ENCODE measurements at regions not wholly inside any gene's neighbourhood (a gene's known extent, or its start where the extent isn't known, plus 50 kb on each side); places are given as distances from the start of the nearest gene placed in this dataset.

GRCh38 chr3:174618368-174619080 lies 240.6 kb upstream of the NAALADL2 start:
- H3K36me3 ChIP-seq (ENCODE audit: insufficient read depth, low read length), result no peaks in the 10 kb centered on the region
- no CpG with 5 or more reads among the region's 1 CpG for WGBS
- no peaks in the 10 kb centered on the region for H3K4me1 ChIP-seq (ENCODE audit: insufficient read depth, low read length)

GRCh38 chr3:174619239-174619638 lies 239.9 kb upstream of the NAALADL2 start:
- Histone ChIP-seq H3K27ac (ENCODE audit: low read depth, low read length) (no peak overlapping the region), H3K9ac (ENCODE audit: low read depth, low read length) (no peak overlapping the region), H3K9me3 (ENCODE audit: insufficient read depth, low read depth, low read length) (no peaks in the 10 kb centered on the region), H3K4me3 (ENCODE audit: low read length) (no peak overlapping the region), H3K4me1 (ENCODE audit: insufficient read depth, low read length) (no peaks in the 10 kb centered on the region), H3K36me3 (ENCODE audit: insufficient read depth, low read length) (no peaks in the 10 kb centered on the region), H3K27me3 (ENCODE audit: insufficient read depth, low read length) (no peaks in the 10 kb centered on the region)

More at GRCh38 chr3:174618368-174619080, 240.6 kb upstream of the NAALADL2 start:
- H3K27me3 ChIP-seq (ENCODE audit: insufficient read depth, low read length), result no peaks in the 10 kb centered on the region
- H3K9ac ChIP-seq (ENCODE audit: low read depth, low read length), result no peak overlapping the region; the same call in 1 of the 2 replicates
- H3K9me3 ChIP-seq (ENCODE audit: insufficient read depth, low read depth, low read length), result no peaks in the 10 kb centered on the region
- H3K4me3 ChIP-seq (ENCODE audit: low read length), result no peak overlapping the region
- H3K27ac ChIP-seq (ENCODE audit: low read depth, low read length), result no peak overlapping the region

- Histone ChIP-seq H3K27ac (ENCODE audit: low read depth, low read length) (no peak overlapping the region), H3K4me1 (ENCODE audit: insufficient read depth, low read length) (no peaks in the 10 kb centered on the region), H3K27me3 (ENCODE audit: insufficient read depth, low read length) (no peaks in the 10 kb centered on the region), H3K36me3 (ENCODE audit: insufficient read depth, low read length) (no peaks in the 10 kb centered on the region), H3K4me3 (ENCODE audit: low read length) (no peak overlapping the region), H3K9me3 (ENCODE audit: insufficient read depth, low read depth, low read length) (no peaks in the 10 kb centered on the region), H3K9ac (ENCODE audit: low read depth, low read length) (no peak overlapping the region)
- WGBS, result no CpG with 5 or more reads among the region's 2 CpGs
Measured at GRCh38 chr3:174620138-174620537, 239.0 kb upstream of the NAALADL2 start.

- H3K9me3 ChIP-seq (ENCODE audit: insufficient read depth, low read depth, low read length), result no peaks in the 10 kb centered on the region
- H3K36me3 ChIP-seq (ENCODE audit: insufficient read depth, low read length), result no peaks in the 10 kb centered on the region
- H3K9ac ChIP-seq (ENCODE audit: low read depth, low read length), result no peak overlapping the region
- H3K27ac ChIP-seq (ENCODE audit: low read depth, low read length), result no peak overlapping the region
- no peak overlapping the region for H3K4me3 ChIP-seq (ENCODE audit: low read length)
- H3K4me1 ChIP-seq (ENCODE audit: insufficient read depth, low read length), result no peaks in the 10 kb centered on the region
- H3K27me3 ChIP-seq (ENCODE audit: insufficient read depth, low read length), result no peaks in the 10 kb centered on the region
- WGBS, result 99% methylated on average over 3 of the region's 4 CpGs
Measured at GRCh38 chr3:174620855-174621472, 238.2 kb upstream of the NAALADL2 start.

- Histone ChIP-seq H3K4me3 (ENCODE audit: low read length) (no peak overlapping the region), H3K9me3 (ENCODE audit: insufficient read depth, low read depth, low read length) (no peaks in the 10 kb centered on the region), H3K36me3 (ENCODE audit: insufficient read depth, low read length) (no peaks in the 10 kb centered on the region), H3K27ac (ENCODE audit: low read depth, low read length) (no peak overlapping the region), H3K9ac (ENCODE audit: low read depth, low read length) (no peak overlapping the region), H3K4me1 (ENCODE audit: insufficient read depth, low read length) (no peaks in the 10 kb centered on the region), H3K27me3 (ENCODE audit: insufficient read depth, low read length) (no peaks in the 10 kb centered on the region)
Measured at GRCh38 chr3:174633342-174633741, 225.8 kb upstream of the NAALADL2 start.

GRCh38 chr3:174636451-174636850 lies 222.7 kb upstream of the NAALADL2 start:
- no peak overlapping the region for H3K4me3 ChIP-seq (ENCODE audit: low read length)
- H3K4me1 ChIP-seq (ENCODE audit: insufficient read depth, low read length), result no peaks in the 10 kb centered on the region; the same call in 1 of the 2 replicates
- 100% methylated on average over 2 of the region's 2 CpGs for WGBS
- H3K27me3 ChIP-seq (ENCODE audit: insufficient read depth, low read length), result no peaks in the 10 kb centered on the region
- no peaks in the 10 kb centered on the region for H3K36me3 ChIP-seq (ENCODE audit: insufficient read depth, low read length)
- H3K9me3 ChIP-seq (ENCODE audit: insufficient read depth, low read depth, low read length), result no peaks in the 10 kb centered on the region
- H3K9ac ChIP-seq (ENCODE audit: low read depth, low read length), result no peak overlapping the region
- H3K27ac ChIP-seq (ENCODE audit: low read depth, low read length), result no peak overlapping the region

- Histone ChIP-seq H3K9ac (ENCODE audit: low read depth, low read length) (no peak overlapping the region), H3K36me3 (ENCODE audit: insufficient read depth, low read length) (no peaks in the 10 kb centered on the region), H3K4me3 (ENCODE audit: low read length) (no peak overlapping the region), H3K9me3 (ENCODE audit: insufficient read depth, low read depth, low read length) (no peaks in the 10 kb centered on the region), H3K27me3 (ENCODE audit: insufficient read depth, low read length) (no peaks in the 10 kb centered on the region), H3K4me1 (ENCODE audit: insufficient read depth, low read length) (peaks cover 6% of the 10 kb centered on the region), H3K27ac (ENCODE audit: low read depth, low read length) (no peak overlapping the region)
- WGBS, result 93% methylated on average over 4 of the region's 4 CpGs
Measured at GRCh38 chr3:174639406-174639805, 219.7 kb upstream of the NAALADL2 start.

GRCh38 chr3:174639970-174640369 lies 219.2 kb upstream of the NAALADL2 start:
- Histone ChIP-seq H3K27ac (ENCODE audit: low read depth, low read length) (no peak overlapping the region), H3K36me3 (ENCODE audit: insufficient read depth, low read length) (no peaks in the 10 kb centered on the region), H3K4me1 (ENCODE audit: insufficient read depth, low read length) (peaks cover 11% of the 10 kb centered on the region), H3K9me3 (ENCODE audit: insufficient read depth, low read depth, low read length) (no peaks in the 10 kb centered on the region), H3K27me3 (ENCODE audit: insufficient read depth, low read length) (no peaks in the 10 kb centered on the region), H3K9ac (ENCODE audit: low read depth, low read length) (no peak overlapping the region), H3K4me3 (ENCODE audit: low read length) (no peak overlapping the region)
- WGBS, result 88% methylated on average over 3 of the region's 3 CpGs

- no peak overlapping the region for H3K4me3 ChIP-seq (ENCODE audit: low read length)
- no peak overlapping the region for H3K9ac ChIP-seq (ENCODE audit: low read depth, low read length)
- no peaks in the 10 kb centered on the region for H3K9me3 ChIP-seq (ENCODE audit: insufficient read depth, low read depth, low read length)
- no peaks in the 10 kb centered on the region for H3K36me3 ChIP-seq (ENCODE audit: insufficient read depth, low read length)
- 97% methylated on average over 18 of the region's 18 CpGs for WGBS
- no peaks in the 10 kb centered on the region for H3K27me3 ChIP-seq (ENCODE audit: insufficient read depth, low read length)
- H3K4me1 ChIP-seq (ENCODE audit: insufficient read depth, low read length), result peaks cover 11% of the 10 kb centered on the region
- H3K27ac ChIP-seq (ENCODE audit: low read depth, low read length), result no peak overlapping the region
Measured at GRCh38 chr3:174640932-174641331, 218.2 kb upstream of the NAALADL2 start.

- H3K27ac ChIP-seq (ENCODE audit: low read depth, low read length), result no peak overlapping the region
- no peaks in the 10 kb centered on the region for H3K36me3 ChIP-seq (ENCODE audit: insufficient read depth, low read length)
- H3K9me3 ChIP-seq (ENCODE audit: insufficient read depth, low read depth, low read length), result no peaks in the 10 kb centered on the region
- no peak overlapping the region for H3K9ac ChIP-seq (ENCODE audit: low read depth, low read length)
- H3K4me1 ChIP-seq (ENCODE audit: insufficient read depth, low read length), result peaks cover 11% of the 10 kb centered on the region
- H3K27me3 ChIP-seq (ENCODE audit: insufficient read depth, low read length), result no peaks in the 10 kb centered on the region
- no peak overlapping the region for H3K4me3 ChIP-seq (ENCODE audit: low read length)
Measured at GRCh38 chr3:174644287-174644686, 214.8 kb upstream of the NAALADL2 start.

GRCh38 chr3:174651951-174652350 lies 207.2 kb upstream of the NAALADL2 start:
- 90% methylated on average over 2 of the region's 2 CpGs for WGBS
- Histone ChIP-seq H3K27ac (ENCODE audit: low read depth, low read length) (no peak overlapping the region), H3K4me1 (ENCODE audit: insufficient read depth, low read length) (no peaks in the 10 kb centered on the region), H3K27me3 (ENCODE audit: insufficient read depth, low read length) (no peaks in the 10 kb centered on the region), H3K4me3 (ENCODE audit: low read length) (no peak overlapping the region), H3K36me3 (ENCODE audit: insufficient read depth, low read length) (no peaks in the 10 kb centered on the region), H3K9ac (ENCODE audit: low read depth, low read length) (no peak overlapping the region), H3K9me3 (ENCODE audit: insufficient read depth, low read depth, low read length) (no peaks in the 10 kb centered on the region)
